HS-27A (cell line): ENCODE measurements at regions not wholly inside any gene's neighbourhood (a gene's known extent, or its start where the extent isn't known, plus 50 kb on each side); places are given as distances from the start of the nearest gene placed in this dataset.
"Not testable (repeated sequence)": the region's sequence is repeated elsewhere in the genome, so short reads cannot be mapped to it uniquely, and the experiment has no call there.

Experiments
- DNase-seq: peaks from one replicate; pipeline ENCODE4 v3.0.0-alpha.2; 2012; ENCODE audit warnings: low read depth, missing footprints

GRCh38 chr6:51480040-51480439 is 607.4 kb downstream of the PKHD1 start:
- DNase-seq = no peak

- not testable (repeated sequence) for DNase-seq
Measured at GRCh38 chr6:51485869-51486268, 601.5 kb downstream of the PKHD1 start.

GRCh38 chr6:51487937-51488336 is 599.5 kb downstream of the PKHD1 start:
- DNase-seq = no peak

GRCh38 chr6:51489133-51489532 is 598.3 kb downstream of the PKHD1 start:
- no peak for DNase-seq

GRCh38 chr6:51490101-51490500 is 597.3 kb downstream of the PKHD1 start:
- no peak for DNase-seq

- no peak for DNase-seq
Measured at GRCh38 chr6:51494342-51494741, 593.1 kb downstream of the PKHD1 start.

GRCh38 chr6:51495096-51495495 is 592.3 kb downstream of the PKHD1 start:
- DNase-seq = no peak

GRCh38 chr6:51495610-51496396 is 591.6 kb downstream of the PKHD1 start:
- no peak for DNase-seq

GRCh38 chr6:51502996-51503395 is 584.4 kb downstream of the PKHD1 start:
- DNase-seq = no peak

GRCh38 chr6:51505434-51505833 is 582.0 kb downstream of the PKHD1 start:
- DNase-seq = no peak

- DNase-seq = no peak
Measured at GRCh38 chr6:51509597-51509996, 577.8 kb downstream of the PKHD1 start.

GRCh38 chr6:51511081-51511480 is 576.3 kb downstream of the PKHD1 start:
- DNase-seq = peak; percentile 14

- no peak for DNase-seq
Measured at GRCh38 chr6:51513891-51514747, 573.3 kb downstream of the PKHD1 start.

GRCh38 chr6:51514748-51515402 is 572.5 kb downstream of the PKHD1 start:
- no peak for DNase-seq

- no peak for DNase-seq
Measured at GRCh38 chr6:51526049-51526448, 561.4 kb downstream of the PKHD1 start.

- DNase-seq = no peak
Measured at GRCh38 chr6:51526922-51527321, 560.5 kb downstream of the PKHD1 start.

GRCh38 chr6:51528556-51528955 is 558.9 kb downstream of the PKHD1 start:
- DNase-seq = no peak

- no peak for DNase-seq
Measured at GRCh38 chr6:51529240-51529639, 558.2 kb downstream of the PKHD1 start.

GRCh38 chr6:51531623-51532022 is 555.8 kb downstream of the PKHD1 start:
- no peak for DNase-seq

- no peak for DNase-seq
Measured at GRCh38 chr6:51533962-51534361, 553.5 kb downstream of the PKHD1 start.

GRCh38 chr6:51535327-51535726 is 552.1 kb downstream of the PKHD1 start:
- no peak for DNase-seq

GRCh38 chr6:51536728-51537127 is 550.7 kb downstream of the PKHD1 start:
- no peak for DNase-seq

- DNase-seq = no peak
Measured at GRCh38 chr6:51541847-51542246, 545.6 kb downstream of the PKHD1 start.
